WTC11 (cell line): ENCODE measurements at regions not wholly inside any gene's neighbourhood (a gene's known extent, or its start where the extent isn't known, plus 50 kb on each side); places are given as distances from the start of the nearest gene placed in this dataset.

Experiments used
- ELF4 ChIP-seq: sonication (generic); formaldehyde crosslinking; IDR thresholded peaks from 2 replicates; pipeline ENCODE4 v1.8.1; 2022; ENCODE audit warnings: low read depth, mild to moderate bottlenecking, moderate library complexity, missing genetic modification reagents
- ESRRA ChIP-seq: sonication (generic); formaldehyde crosslinking; IDR thresholded peaks from 2 replicates; pipeline ENCODE4 v1.8.1; 2022; ENCODE audit warnings: mild to moderate bottlenecking, missing genetic modification reagents, borderline replicate concordance
- PRRX2 ChIP-seq: fragments of 250-450 bp; sonication (Bioruptor Pico); IDR thresholded peaks from 2 replicates; pipeline ENCODE4 v1.8.0; 2021; ENCODE audit warnings: mild to moderate bottlenecking
- ZNF232 ChIP-seq: sonication (generic); formaldehyde crosslinking; IDR thresholded peaks from 2 replicates; pipeline ENCODE4 v1.8.0; 2022; ENCODE audit warnings: mild to moderate bottlenecking, missing genetic modification reagents
- TF ChIP-seq, protein P1 (sequence below): fragments of 200-600 bp; IDR thresholded peaks from 2 replicates; pipeline ENCODE4 v1.8.0; 2022; ENCODE audit warnings: antibody characterized with exemption
- TF ChIP-seq, protein P2 (sequence below): sonication (generic); formaldehyde crosslinking; IDR thresholded peaks from 2 replicates; pipeline ENCODE4 v1.8.1; 2023; ENCODE audit warnings: mild to moderate bottlenecking, missing genetic modification reagents
- TF ChIP-seq, protein P3 (sequence below): sonication (generic); formaldehyde crosslinking; IDR thresholded peaks from 2 replicates; pipeline ENCODE4 v1.8.1; 2023; ENCODE audit warnings: mild to moderate bottlenecking, missing genetic modification reagents

DNA sequence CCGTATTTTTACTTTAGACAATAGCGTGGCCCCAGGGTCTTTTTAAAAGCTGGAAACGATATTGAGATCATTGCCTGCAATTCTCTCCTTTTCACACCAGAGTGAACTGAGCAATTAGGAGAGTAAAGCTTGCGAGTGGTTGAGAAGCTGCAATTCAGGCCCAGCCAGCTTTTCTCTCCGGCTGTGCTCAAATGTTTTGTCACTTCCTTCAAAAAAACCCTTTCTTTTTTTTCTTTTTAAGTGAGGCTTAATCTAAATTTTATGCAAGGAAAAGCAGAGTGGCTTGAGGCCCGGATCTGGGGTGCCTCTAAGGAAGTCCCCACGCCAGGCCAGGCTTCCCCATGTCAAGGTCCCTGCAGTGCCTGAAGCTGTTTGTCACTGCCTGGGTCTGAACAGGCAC lies 433.9 kb downstream of the GLRX3 start:
- no peak for TF ChIP-seq PRRX2 (CRISPR knock-in tag)
- TF ChIP-seq, protein P1, sequence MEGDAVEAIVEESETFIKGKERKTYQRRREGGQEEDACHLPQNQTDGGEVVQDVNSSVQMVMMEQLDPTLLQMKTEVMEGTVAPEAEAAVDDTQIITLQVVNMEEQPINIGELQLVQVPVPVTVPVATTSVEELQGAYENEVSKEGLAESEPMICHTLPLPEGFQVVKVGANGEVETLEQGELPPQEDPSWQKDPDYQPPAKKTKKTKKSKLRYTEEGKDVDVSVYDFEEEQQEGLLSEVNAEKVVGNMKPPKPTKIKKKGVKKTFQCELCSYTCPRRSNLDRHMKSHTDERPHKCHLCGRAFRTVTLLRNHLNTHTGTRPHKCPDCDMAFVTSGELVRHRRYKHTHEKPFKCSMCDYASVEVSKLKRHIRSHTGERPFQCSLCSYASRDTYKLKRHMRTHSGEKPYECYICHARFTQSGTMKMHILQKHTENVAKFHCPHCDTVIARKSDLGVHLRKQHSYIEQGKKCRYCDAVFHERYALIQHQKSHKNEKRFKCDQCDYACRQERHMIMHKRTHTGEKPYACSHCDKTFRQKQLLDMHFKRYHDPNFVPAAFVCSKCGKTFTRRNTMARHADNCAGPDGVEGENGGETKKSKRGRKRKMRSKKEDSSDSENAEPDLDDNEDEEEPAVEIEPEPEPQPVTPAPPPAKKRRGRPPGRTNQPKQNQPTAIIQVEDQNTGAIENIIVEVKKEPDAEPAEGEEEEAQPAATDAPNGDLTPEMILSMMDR = no peak
- TF ChIP-seq, protein P2, sequence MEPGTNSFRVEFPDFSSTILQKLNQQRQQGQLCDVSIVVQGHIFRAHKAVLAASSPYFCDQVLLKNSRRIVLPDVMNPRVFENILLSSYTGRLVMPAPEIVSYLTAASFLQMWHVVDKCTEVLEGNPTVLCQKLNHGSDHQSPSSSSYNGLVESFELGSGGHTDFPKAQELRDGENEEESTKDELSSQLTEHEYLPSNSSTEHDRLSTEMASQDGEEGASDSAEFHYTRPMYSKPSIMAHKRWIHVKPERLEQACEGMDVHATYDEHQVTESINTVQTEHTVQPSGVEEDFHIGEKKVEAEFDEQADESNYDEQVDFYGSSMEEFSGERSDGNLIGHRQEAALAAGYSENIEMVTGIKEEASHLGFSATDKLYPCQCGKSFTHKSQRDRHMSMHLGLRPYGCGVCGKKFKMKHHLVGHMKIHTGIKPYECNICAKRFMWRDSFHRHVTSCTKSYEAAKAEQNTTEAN = no peak
- no peak for TF ChIP-seq ESRRA (CRISPR knock-in tag)
- no peak for TF ChIP-seq ZNF232 (CRISPR knock-in tag)
- no peak for TF ChIP-seq ELF4 (CRISPR knock-in tag)
- TF ChIP-seq, protein P3, sequence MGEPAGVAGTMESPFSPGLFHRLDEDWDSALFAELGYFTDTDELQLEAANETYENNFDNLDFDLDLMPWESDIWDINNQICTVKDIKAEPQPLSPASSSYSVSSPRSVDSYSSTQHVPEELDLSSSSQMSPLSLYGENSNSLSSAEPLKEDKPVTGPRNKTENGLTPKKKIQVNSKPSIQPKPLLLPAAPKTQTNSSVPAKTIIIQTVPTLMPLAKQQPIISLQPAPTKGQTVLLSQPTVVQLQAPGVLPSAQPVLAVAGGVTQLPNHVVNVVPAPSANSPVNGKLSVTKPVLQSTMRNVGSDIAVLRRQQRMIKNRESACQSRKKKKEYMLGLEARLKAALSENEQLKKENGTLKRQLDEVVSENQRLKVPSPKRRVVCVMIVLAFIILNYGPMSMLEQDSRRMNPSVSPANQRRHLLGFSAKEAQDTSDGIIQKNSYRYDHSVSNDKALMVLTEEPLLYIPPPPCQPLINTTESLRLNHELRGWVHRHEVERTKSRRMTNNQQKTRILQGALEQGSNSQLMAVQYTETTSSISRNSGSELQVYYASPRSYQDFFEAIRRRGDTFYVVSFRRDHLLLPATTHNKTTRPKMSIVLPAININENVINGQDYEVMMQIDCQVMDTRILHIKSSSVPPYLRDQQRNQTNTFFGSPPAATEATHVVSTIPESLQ = no peak
